ENCODE measurements at regions not wholly inside any gene's neighbourhood (a gene's known extent, or its start where the extent isn't known, plus 50 kb on each side); places are given as distances from the start of the nearest gene placed in this dataset.

GRCh38 chr18:27404855-27405254, 219.7 kb upstream of the CHST9 start:
- TF ChIP-seq MAX (IDR thresholded peaks at IDR 0.05) (no peak), RAD21 (IDR thresholded peaks at IDR 0.05; ENCODE audit: low read depth) (no peak), CTCF (IDR thresholded peaks at IDR 0.05 in 2 of 3, conservative IDR thresholded peaks at IDR 0.05 in 1 of 3; ENCODE audit: borderline replicate concordance in 1 of 3, insufficient read depth in 1 of 3, low read depth in 2 of 3, low read length in 2 of 3) (no peak), ZNF274 (IDR thresholded peaks at IDR 0.05; ENCODE audit: low read depth, low read length) (no peak), ATF3 (IDR thresholded peaks at IDR 0.05) (no peak), YY1 (IDR thresholded peaks at IDR 0.05; ENCODE audit: extremely low read depth, insufficient replicate concordance, low read depth, low read length) (no peak), ZFX (IDR thresholded peaks at IDR 0.05) (no peak), EZH2 (IDR thresholded peaks at IDR 0.05) (no peak), SIN3A (IDR thresholded peaks at IDR 0.05; ENCODE audit: low read depth) (no peak), ELF1 (IDR thresholded peaks at IDR 0.05; ENCODE audit: borderline replicate concordance, low read depth) (no peak), JUND (IDR thresholded peaks at IDR 0.05) (no peak), TCF7L2 (IDR thresholded peaks at IDR 0.05; ENCODE audit: borderline replicate concordance, extremely low read depth, insufficient read depth, insufficient read length) (no peak), POLR2AphosphoS5 (IDR thresholded peaks at IDR 0.05; ENCODE audit: low read depth, low read length) (no peak), POLR2A (IDR thresholded peaks at IDR 0.05; ENCODE audit: borderline replicate concordance, extremely low read depth, insufficient read depth, insufficient read length) (no peak), ZBTB33 (IDR thresholded peaks at IDR 0.05; ENCODE audit: extremely low read depth, insufficient replicate concordance, low read length) (no peak), REST (IDR thresholded peaks at IDR 0.05; ENCODE audit: low read depth) (no peak), SP1 (IDR thresholded peaks at IDR 0.05; ENCODE audit: low read depth) (no peak)
- ATAC-seq (no peak), DNase-seq (ENCODE audit: low read depth, low spot score) (no peak)
- H3K9me2 ChIP-seq (ENCODE audit: insufficient read depth), result no peaks in the 10 kb centered on the region
- H2AFZ ChIP-seq (ENCODE audit: low read depth, low read length, poor library complexity, severe bottlenecking), result no peak overlapping the region
- H3K9ac ChIP-seq (ENCODE audit: low read length), result no peak overlapping the region
- H3K4me3 ChIP-seq (replicated peaks in 1 of 2; ENCODE audit: low read depth in 1 of 2, low read length in 2 of 2), result no peak overlapping the region
- H3K27ac ChIP-seq (ENCODE audit: low read depth, low read length), result no peak overlapping the region
- BruUV-seq (replicated peaks), result no TSS peak
- H4K20me1 ChIP-seq (ENCODE audit: insufficient read depth), result no peaks in the 10 kb centered on the region
- intact Hi-C loops (cut with micrococcal nuclease), result loop anchor here (1.0 to 10.0 kb wide), 2 partner anchors 32 to 60 kb away; no protein-coding TSS in a partner anchor
- H3K9me3 ChIP-seq (ENCODE audit: control insufficient read depth in 1 of 2, insufficient read depth in 1 of 2, low read depth in 1 of 2, low read length in 2 of 2), result no peaks in the 10 kb centered on the region
- no peaks in the 10 kb centered on the region for H3K27me3 ChIP-seq (ENCODE audit: insufficient read depth, low read length)
- ChIA-PET RAD21 (ENCODE audit: low non-redundant PET in 1 of 2, low total read pairs in 2 of 2, uncharacterized antibody in 2 of 2, unreplicated experiment in 2 of 2) (no interaction called here), POLR2A (no interaction called here), CTCF (no interaction called here)
- H3K4me2 ChIP-seq (ENCODE audit: low read length), result no peak overlapping the region
- H3K36me3 ChIP-seq (ENCODE audit: control insufficient read depth in 1 of 2, insufficient read depth in 2 of 2, low read length in 2 of 2), result no peaks in the 10 kb centered on the region
- H3K79me2 ChIP-seq (ENCODE audit: insufficient read depth, low read length), result no peaks in the 10 kb centered on the region
- no peaks in the 10 kb centered on the region for H3K4me1 ChIP-seq (ENCODE audit: control insufficient read depth in 1 of 2, insufficient read depth in 2 of 2, low read length in 2 of 2)

All from HCT116 (cell line).